EH (cell line): ENCODE measurements at regions not wholly inside any gene's neighbourhood (a gene's known extent, or its start where the extent isn't known, plus 50 kb on each side); places are given as distances from the start of the nearest gene placed in this dataset.

ENCODE experiments used
- DNase-seq: peaks from one replicate; pipeline ENCODE4 v3.0.0-alpha.2; 2015; ENCODE audit warnings: low read depth

GRCh38 chr22:34904486-34904885, 161.5 kb upstream of the ISX start:
- peak; percentile 10 for DNase-seq

DNA sequence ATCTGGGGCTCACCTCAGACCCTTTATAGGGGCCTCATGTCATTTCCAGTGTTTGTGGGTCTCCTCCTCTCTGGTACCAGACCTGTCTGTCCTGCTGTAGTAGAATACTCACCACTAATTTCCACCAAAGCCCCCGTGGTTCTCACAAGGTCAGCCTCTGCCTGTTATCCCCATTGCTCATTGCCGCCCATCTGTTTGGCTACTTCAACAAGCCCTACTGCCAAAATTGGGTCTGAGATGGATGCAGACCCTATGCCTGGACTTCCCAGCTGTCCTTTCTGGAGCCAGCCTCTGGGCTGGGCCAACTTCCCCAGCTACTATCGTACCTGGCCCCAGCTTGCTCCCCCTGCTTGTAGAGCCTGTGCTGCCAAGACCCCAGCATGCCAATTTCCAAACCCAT, 152.1 kb upstream of the ISX start:
- DNase-seq = no peak

DNA sequence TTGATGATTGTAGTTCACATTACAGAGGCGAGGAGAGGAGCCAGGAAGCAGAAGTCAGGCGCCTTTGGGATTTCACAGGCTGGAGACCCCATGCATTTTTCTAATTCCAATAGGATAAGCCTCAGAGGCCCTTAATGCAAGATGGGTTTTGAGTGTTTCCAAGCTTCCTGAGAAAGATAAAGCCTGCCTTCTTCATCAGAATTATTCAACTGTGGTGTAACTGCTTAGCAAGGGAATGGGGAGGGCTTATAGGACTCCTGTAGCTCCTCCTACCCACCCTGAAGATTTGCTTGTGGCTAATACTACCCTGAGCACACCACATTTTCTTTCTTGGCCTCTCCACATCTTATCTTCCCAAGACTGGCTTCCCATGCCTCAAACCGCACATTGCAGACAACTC, 151.1 kb upstream of the ISX start:
- peak; percentile 2 for DNase-seq

GRCh38 chr22:34917239-34917638, 148.7 kb upstream of the ISX start:
- DNase-seq = peak; percentile 39

DNA sequence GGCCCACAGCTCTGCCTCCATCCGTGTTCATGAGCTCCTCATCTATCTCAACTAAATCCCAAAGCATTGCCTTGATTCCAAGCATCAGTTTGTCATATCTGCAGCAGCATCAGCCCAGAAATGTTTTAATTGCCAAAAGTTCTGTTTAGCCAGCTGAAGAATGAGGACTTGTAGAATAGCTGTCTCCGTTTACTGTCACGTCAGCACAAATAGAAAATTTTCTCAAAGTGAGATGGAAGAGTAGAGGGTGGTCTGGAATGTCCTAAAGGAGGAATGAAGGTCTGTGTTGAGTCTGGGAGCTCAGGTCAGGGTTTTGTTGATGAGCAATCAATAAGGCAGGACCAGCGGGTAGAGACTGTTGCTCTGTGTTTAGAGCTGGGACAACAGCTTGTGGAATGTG, 134.9 kb upstream of the ISX start:
- no peak for DNase-seq

GRCh38 chr22:34934261-34934660, 131.7 kb upstream of the ISX start:
- DNase-seq = no peak

DNA sequence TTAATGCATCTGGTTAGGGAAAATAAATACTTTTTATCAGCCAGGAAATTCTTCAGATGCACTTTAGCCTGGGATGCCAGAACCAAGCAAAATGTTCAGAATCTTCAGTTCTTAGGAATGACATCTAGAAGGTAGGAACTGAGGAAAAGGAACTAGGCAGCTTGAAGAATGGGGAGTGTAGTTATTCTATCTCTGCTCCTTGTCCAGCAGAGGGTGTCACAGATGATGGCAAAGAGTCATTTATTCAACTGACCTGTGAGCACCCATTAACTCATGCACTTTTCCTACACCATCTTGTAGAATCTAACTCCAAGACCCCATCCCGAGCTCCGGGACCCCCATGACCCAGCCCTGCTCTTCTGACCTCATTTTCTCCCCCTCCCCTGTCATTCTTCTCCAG, 122.1 kb upstream of the ISX start:
- DNase-seq = peak; percentile 15

DNA sequence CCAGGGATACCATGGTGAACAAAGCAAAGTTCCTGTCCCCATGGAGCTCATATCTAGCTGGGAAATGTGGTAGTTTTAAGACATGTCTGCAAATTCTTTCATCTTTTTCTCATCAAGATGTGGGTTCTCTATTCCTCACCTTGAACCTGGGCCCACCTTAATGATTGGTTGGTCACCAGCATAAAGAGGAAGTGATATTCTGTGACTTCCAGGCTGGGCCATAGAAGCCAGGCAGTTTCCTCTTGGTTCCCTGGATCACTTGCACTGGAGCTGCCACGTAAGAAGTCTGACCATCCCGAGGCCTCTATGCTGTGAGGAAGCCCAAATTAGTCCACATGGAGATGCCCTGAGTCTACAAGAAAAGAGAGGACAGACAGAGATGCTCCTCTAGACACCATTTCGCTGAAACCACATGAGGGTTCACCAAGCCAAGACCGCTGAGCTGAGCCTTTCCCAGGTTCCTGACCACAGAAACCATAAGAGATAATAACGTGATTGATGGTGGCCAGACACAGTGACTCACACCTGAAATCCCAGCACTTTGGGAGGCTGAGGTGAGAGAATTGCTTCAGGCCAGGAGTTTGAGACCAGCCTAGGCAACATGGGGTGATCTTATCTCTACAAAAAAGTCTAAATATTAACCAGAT, 119.5 kb upstream of the ISX start:
- no peak for DNase-seq

GRCh38 chr22:34950489-34950888, 115.5 kb upstream of the ISX start:
- DNase-seq = peak; percentile 47

GRCh38 chr22:34951212-34951611, 114.7 kb upstream of the ISX start:
- DNase-seq = no peak

DNA sequence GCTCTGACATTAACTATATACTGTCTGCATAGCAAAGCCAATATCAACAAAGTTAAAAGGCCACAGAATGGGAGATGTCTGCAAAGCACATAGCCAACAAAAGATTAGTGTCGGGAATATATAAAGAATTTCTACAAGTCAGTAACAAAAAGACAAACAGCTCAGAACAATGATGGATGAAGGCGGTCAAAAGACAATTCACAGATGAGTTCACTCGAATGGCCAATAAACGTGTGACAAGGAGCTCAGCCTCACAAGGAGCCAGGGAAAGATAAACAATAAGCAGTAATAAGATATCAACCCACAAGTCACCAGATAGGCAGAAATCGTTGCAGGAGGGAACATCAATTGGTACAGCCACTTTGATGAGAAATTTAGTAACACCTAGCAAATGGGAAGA, 106.0 kb upstream of the ISX start:
- no peak for DNase-seq

- DNase-seq = peak; percentile 75
These were observed 98.9 kb upstream of the ISX start for GRCh38 chr22:34966980-34967565.

GRCh38 chr22:34969001-34969790, 96.8 kb upstream of the ISX start:
- DNase-seq = no peak

DNA sequence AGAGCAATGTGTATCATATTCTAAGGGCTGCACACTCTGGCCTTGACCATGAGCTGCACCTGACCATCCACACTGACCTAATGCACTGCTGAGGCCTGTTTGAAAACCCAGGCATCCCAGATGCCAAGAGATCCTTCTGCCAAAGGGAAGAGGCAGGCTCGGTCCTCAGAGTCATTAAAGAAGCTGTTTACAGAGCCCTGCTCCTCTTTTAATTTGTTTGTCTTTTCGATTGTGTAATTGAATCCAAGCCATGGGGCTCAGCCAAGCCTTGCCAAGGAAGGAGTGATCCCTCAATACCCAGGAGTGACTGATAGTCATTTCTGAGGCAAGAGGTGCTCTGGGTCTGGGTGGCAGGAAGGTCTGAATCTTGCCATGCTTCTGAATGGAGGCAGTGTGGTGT, 94.5 kb upstream of the ISX start:
- DNase-seq = no peak

DNA sequence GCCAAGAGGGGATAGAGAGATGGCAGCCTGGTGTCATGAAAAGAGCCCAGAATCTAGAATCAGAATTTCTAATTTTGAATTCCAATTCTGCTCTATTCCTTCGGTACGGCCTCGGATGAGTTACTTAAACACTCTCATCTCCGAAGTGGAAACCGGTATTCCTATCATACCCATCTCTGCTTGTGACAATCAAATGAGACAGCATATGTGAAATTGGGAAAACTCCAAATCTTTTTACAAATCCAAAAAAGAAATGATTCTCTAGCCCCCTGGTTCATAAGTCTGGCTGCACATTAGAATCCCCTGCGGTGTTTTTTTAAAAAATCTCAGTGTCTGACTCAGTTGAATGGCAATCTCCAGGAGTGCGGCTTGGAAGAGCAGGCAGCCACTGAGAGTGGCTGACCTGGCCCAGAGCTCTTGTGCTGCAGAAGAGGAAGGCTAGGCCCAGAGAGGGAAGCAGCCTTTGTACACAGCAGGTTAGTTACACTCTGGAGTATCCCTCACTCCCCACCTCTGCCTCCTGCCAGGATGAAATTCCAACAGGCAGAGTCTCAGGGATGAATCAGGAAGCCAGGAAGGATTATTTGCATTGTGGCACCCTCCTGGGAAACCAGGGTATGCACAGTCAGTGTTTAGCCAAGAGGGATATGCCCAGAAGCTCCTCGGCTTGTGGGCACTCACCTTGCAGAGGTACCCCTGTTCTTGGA, 93.6 kb upstream of the ISX start:
- DNase-seq = peak; percentile 15

- peak; percentile 25 for DNase-seq
These were observed 92.9 kb upstream of the ISX start for GRCh38 chr22:34973016-34973415.

GRCh38 chr22:34973926-34974325, 92.0 kb upstream of the ISX start:
- peak; percentile 71 for DNase-seq

- DNase-seq = peak; percentile 9
These were observed 90.2 kb upstream of the ISX start for GRCh38 chr22:34975721-34976120.

DNA sequence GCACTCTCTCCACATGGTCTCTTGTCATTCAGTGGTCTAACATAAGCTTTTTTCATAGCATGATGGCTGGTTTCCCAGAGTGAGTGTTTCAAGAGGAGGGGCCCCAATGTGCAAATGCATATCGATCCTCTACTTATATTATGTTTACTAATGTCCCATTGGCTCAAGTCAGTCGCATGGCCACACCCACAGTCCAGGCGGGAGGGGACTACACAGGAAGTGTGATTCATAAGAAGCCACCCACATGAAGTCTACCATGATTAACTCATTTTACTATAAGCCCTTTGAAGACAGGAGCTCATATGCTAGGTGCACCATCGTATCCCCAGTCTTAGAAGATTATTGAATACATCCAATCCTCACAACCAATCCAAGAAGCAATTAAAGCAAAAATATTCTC, 89.5 kb upstream of the ISX start:
- DNase-seq = no peak

- no peak for DNase-seq
These were observed 89.1 kb upstream of the ISX start for GRCh38 chr22:34976886-34977285.

DNA sequence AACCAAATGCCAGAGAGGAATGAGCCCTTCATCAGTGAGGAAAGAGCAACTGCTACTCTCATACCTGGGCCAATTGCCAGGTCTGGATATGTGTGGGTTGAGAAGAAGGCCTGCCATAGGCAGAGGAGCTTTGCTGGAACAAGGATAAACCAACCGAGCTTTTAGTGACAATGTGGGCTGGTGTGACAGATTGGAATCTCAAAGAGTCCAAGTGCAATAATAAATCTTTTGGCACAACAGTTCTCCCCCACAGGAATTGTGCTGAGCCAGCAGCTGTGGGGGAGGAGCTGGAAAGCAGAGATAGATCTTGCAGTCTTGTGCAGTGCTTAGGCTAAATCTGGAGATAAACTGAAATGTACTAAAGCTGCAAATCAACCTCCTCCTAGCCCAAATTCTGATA, 79.4 kb upstream of the ISX start:
- DNase-seq = peak; percentile 10

DNA sequence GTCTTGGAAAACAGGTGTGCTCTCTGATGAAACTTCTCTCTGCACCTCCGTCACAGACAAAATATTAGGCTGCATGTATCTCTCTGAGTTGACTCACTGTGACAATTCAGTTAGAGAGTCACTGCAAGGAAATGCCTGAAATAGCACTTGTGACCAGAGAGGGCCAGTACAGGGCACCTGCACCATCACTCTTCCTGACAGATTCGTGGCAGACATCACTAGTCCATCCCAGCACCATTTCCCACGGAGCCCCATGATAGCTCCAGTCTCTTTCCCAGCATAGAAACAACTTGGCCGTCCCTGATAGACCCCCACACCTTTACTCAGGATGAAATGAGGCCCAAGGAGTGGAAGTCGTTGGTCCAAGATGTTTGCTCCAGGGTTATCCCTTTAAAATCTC, 73.3 kb upstream of the ISX start:
- peak; percentile 8 for DNase-seq

DNA sequence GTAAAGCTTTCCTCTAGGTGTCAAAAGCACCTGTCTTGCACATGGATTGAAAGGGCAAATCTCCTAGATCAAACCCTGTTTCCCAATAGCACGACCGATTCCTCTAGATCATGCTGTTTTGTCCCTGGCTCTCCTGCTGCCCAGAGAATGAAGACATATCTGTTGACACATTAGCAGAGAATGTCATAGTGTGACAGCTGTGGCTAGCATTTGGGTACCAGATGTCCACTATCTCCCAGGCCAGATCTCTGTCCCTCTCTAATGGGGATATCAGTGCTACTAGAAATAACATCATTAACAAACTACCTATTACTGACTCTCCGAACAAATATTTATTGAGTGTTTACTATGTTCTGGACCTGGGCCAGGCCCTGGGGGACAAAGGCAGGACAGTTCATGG, 72.4 kb upstream of the ISX start:
- peak; percentile 49 for DNase-seq
